Immature natural killer cell (primary cell): ENCODE measurements at regions not wholly inside any gene's neighbourhood (a gene's known extent, or its start where the extent isn't known, plus 50 kb on each side); places are given as distances from the start of the nearest gene placed in this dataset.
"Not testable (repeated sequence)": the region's sequence is repeated elsewhere in the genome, so short reads cannot be mapped to it uniquely, and the experiment has no call there.

Experiments used
- DNase-seq, 3 donors: peaks; one replicate each; pipeline ENCODE4 v3.0.0; 2022; ENCODE audit warnings: mixed read lengths in 1 of 3
- H3K27ac Mint-ChIP-seq, 6 donors: one replicate each; pipeline ENCODE4 v1.8.0; 2020; ENCODE audit warnings: mixed read lengths in 6 of 6, mild to moderate bottlenecking in 5 of 6, inconsistent platforms in 4 of 6, moderate library complexity in 3 of 6
- H3K27me3 Mint-ChIP-seq, 3 donors: one replicate each; pipeline ENCODE4 v1.8.0; 2020 to 2021; ENCODE audit warnings: low read depth in 3 of 3, mild to moderate bottlenecking in 3 of 3, mixed read lengths in 3 of 3, moderate library complexity in 3 of 3, inconsistent platforms in 1 of 3
- H3K36me3 Mint-ChIP-seq, 3 donors: one replicate each; pipeline ENCODE4 v1.8.0; 2020; ENCODE audit warnings: mixed read lengths in 3 of 3, inconsistent platforms in 2 of 3, mild to moderate bottlenecking in 2 of 3
- H3K4me1 Mint-ChIP-seq, 2 donors: one replicate each; pipeline ENCODE4 v1.8.0; 2020; ENCODE audit warnings: inconsistent platforms in 2 of 2, mild to moderate bottlenecking in 2 of 2, mixed read lengths in 2 of 2, moderate library complexity in 1 of 2
- H3K4me3 Mint-ChIP-seq, 5 donors: one replicate each; pipeline ENCODE4 v1.8.0; 2020; ENCODE audit warnings: mild to moderate bottlenecking in 5 of 5, mixed read lengths in 5 of 5, inconsistent platforms in 3 of 5, moderate library complexity in 3 of 5
- H3K9me3 Mint-ChIP-seq, 6 donors: one replicate each; pipeline ENCODE4 v1.8.0; 2020; ENCODE audit warnings: mild to moderate bottlenecking in 6 of 6, mixed read lengths in 6 of 6, inconsistent platforms in 4 of 6, moderate library complexity in 3 of 6

DNA sequence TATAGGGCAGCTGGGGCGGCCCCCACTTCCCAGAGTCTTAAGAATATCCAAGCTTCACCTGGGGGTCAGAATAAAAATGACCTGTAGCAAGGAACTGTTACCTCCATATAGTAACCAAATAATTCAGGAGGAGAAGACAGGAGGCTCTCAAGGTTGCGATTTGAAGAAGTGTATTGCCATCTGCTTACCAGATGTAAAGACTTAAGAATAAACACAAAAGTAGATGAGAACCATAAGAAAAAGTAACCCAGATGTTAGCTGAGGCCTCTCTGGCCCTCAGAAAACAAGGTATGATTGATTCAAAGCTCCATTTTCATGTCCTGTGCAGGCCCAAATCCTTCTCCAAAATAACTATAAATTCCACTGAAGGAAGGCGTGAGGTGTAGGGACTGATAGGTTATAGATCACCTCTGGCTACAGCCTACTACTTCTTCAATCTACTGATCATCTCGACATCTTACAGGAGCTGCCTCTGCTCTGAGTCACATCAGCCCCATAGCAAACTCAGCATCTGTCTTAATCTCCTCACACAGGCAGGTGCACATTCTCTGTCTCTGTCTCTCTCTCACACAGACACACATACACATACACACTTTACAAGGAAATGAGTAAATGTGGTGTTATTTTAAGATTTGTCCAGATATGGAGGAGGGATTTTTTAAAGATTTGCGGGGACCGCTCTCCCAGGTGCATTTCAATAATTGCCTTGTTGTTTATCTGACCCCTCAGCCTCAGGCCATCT lies 193.9 kb upstream of the EDNRA start:
- peaks cover 2 to 9% (median 6%) of the 10 kb centered on the region in 6 donors for H3K9me3 Mint-ChIP-seq
- H3K27me3 Mint-ChIP-seq = peaks cover 0 to 4% (median 0%) of the 10 kb centered on the region in 3 donors
- no peak for DNase-seq
- no peak overlapping the region for H3K27ac Mint-ChIP-seq
- no peak overlapping the region for H3K4me3 Mint-ChIP-seq
- no peaks in the 10 kb centered on the region for H3K36me3 Mint-ChIP-seq
- no peaks in the 10 kb centered on the region for H3K4me1 Mint-ChIP-seq

DNA sequence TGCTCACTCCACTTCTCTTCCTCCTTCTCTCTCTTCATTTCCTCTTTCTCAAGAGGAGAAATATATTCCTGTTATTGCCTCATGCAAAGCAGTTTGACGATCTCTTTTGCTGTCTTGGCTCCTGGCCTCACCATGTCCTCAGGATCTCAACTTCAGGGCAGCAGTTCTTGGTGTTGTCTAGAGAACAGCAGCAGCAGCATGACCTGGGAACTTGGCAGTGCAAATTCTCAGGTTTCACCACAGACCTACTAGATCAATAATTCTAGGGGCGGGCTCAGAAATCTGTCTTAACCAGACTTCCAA lies 193.4 kb upstream of the EDNRA start:
- H3K36me3 Mint-ChIP-seq = no peaks in the 10 kb centered on the region
- no peak for DNase-seq
- no peak overlapping the region for H3K27ac Mint-ChIP-seq
- no peaks in the 10 kb centered on the region for H3K4me1 Mint-ChIP-seq
- H3K27me3 Mint-ChIP-seq = peaks cover 0 to 4% (median 0%) of the 10 kb centered on the region in 3 donors
- H3K9me3 Mint-ChIP-seq = peaks cover 2 to 9% (median 6%) of the 10 kb centered on the region in 6 donors
- H3K4me3 Mint-ChIP-seq = no peak overlapping the region

DNA sequence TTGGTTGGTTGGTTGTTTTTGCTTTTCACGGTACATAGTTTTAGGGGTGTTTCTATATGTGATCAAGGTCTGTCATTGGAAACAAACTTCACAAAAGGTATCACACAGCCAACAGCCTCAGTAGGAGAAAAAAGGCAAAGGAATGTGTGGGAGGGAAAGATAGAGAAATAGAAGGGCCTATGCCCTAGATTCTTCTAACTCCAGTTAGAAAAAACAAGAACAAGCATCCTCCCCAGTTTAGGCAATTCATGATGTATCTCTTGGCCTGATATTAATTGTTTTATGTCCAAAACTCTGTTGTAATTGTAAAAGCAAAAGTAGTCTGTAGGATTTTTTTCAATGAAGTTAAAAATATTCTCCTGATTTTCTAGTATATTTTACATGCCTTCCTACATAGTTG lies 192.4 kb upstream of the EDNRA start:
- Mint-ChIP-seq H3K27me3 (peaks cover 0 to 4% (median 0%) of the 10 kb centered on the region in 3 donors), H3K9me3 (peaks cover 2 to 10% (median 6%) of the 10 kb centered on the region in 6 donors), H3K27ac (no peak overlapping the region), H3K4me3 (no peak overlapping the region), H3K36me3 (no peaks in the 10 kb centered on the region), H3K4me1 (no peaks in the 10 kb centered on the region)
- no peak for DNase-seq

DNA sequence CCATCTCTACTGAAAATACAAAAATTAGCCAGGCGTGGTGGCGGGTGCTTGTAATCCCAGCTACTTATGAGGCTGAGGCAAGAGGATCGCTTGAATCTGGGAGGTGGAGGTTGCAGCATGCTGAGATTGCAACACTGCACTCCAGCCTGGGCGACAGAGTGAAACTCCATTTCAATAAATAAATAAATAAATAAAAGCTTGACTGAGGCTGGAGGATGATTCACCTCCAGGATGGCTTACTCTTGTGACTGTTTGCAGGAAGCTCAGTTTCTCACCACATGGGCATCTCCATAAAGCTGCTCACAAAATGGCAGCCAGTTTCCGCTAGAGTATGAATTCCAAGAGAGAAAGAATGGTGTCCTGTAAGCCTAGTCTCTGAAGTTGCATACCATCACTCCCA lies 191.7 kb upstream of the EDNRA start:
- no peak overlapping the region for H3K4me3 Mint-ChIP-seq
- no peaks in the 10 kb centered on the region for H3K36me3 Mint-ChIP-seq
- no peak overlapping the region for H3K27ac Mint-ChIP-seq
- H3K4me1 Mint-ChIP-seq = no peaks in the 10 kb centered on the region
- no peak for DNase-seq
- peaks cover 0 to 4% (median 0%) of the 10 kb centered on the region in 3 donors for H3K27me3 Mint-ChIP-seq
- H3K9me3 Mint-ChIP-seq = peaks cover 2 to 16% (median 9%) of the 10 kb centered on the region in 6 donors

DNA sequence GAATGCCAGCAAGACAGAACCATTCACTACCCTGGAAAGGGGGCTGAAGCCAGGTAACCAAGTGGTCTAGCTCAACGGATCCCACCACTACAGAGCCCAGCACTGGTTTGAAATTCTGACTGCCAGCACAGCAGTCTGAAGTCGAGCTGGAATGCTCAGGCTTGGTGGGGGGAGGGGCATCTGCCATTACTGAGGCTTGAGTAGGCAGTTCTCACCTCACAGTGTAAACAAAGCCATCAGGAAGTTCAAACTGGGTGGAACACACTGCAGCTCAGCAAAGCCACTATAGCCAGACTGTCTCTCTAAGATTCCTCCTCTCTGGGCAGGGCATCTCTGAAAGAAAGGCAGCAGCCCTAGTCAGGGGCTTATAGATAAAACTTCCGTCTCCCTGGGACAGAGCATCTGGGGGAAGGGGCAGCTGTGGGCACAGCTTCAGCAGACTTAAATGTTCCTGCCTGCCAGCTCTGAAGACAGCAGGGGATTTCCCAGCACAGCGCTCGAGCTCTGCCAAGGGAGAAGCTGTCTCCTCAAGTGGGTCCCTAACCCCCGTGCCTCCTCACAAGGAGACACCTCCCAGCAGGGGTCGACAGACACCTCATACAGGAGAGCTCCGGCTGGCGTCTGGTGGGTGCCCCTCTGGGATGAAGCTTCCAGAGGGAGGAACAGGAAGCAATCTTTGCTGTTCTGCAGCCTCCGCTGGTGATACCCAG lies 188.1 kb upstream of the EDNRA start:
- not testable (repeated sequence) for H3K36me3 Mint-ChIP-seq, H3K4me3 Mint-ChIP-seq, H3K4me1 Mint-ChIP-seq, DNase-seq, H3K27me3 Mint-ChIP-seq, H3K27ac Mint-ChIP-seq
- peaks cover 0 to 25% (median 12%) of the 10 kb centered on the region in 6 donors for H3K9me3 Mint-ChIP-seq

DNA sequence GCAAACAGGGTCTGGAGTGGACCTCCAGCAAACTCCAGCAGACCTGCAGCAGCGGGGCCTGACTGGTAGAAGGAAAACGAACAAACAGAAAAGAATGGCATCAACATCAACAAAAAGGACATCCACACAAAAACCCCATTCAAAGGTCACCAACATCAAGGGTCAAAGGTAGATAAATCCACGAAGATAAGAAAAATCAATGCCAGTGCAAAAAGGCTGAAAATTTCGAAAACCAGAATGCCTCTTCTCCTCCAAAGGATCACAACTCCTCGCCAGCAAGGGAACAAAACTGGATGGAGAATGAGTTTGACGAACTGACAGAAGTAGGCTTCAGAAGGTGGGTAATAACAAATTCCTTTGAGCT lies 187.6 kb upstream of the EDNRA start:
- DNase-seq, H3K36me3 Mint-ChIP-seq, H3K4me3 Mint-ChIP-seq, H3K27ac Mint-ChIP-seq, H3K4me1 Mint-ChIP-seq, H3K27me3 Mint-ChIP-seq: not testable (repeated sequence)
- H3K9me3 Mint-ChIP-seq = peaks cover 0 to 25% (median 12%) of the 10 kb centered on the region in 6 donors

DNA sequence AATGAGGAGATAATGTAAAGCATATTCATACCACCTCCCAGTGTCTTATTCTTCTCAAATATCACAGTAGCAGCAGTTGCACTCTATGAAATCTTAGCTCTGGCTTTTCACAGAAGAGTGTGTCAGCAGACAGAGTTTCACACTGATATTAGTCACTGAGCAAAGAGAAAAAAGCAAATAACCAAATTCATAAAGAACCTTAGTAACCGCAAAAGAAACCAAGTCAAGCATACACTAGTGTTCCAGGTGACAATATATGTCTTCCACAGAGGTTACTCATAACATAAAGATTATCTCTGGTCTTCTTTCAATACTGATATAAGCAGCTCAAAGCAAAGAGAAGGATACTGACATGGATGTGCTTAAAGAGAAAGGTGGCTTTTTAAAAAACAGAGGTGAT lies 181.7 kb upstream of the EDNRA start:
- Mint-ChIP-seq H3K9me3 (peaks cover 0 to 15% (median 8%) of the 10 kb centered on the region in 6 donors), H3K27ac (no peak overlapping the region), H3K36me3 (no peaks in the 10 kb centered on the region), H3K4me1 (no peaks in the 10 kb centered on the region), H3K4me3 (no peak overlapping the region), H3K27me3 (peaks cover 0 to 4% (median 2%) of the 10 kb centered on the region in 3 donors)
- DNase-seq = no peak

DNA sequence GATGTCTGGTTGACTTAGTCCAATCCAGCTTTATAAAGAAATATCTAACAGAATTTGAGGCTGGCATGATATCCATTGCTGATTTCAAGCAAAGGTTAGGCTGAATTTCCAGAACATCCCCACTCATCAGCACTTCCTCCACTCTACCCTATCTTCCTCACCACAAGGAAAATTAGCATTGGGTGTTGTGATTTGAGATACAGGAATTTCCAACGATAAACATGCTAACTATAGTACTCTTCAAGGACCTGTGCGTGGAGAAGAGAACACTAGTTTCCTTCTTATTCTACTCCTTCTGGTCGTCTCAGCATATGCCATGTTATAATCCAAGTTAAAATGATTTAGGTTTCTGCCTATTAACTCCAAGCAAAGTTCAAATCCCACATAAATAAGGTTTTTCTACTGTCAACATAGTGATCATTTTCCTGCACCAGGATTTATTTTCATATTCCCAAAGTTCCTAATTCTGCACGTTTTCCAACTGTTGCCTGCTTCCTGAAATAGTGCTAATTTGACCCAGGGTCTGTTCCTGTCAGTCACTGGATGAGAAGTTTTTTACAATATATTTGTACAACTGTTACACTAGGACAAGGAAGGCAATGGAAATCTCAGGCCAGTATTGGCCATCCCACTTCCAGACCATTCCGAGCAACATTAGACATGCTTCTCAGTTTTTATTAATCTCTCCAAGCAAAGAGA lies 177.6 kb upstream of the EDNRA start:
- H3K27me3 Mint-ChIP-seq = no peaks in the 10 kb centered on the region
- no peak overlapping the region for H3K4me3 Mint-ChIP-seq
- H3K36me3 Mint-ChIP-seq = no peaks in the 10 kb centered on the region
- peaks cover 0 to 7% (median 2%) of the 10 kb centered on the region in 6 donors for H3K9me3 Mint-ChIP-seq
- no peak overlapping the region for H3K27ac Mint-ChIP-seq
- no peaks in the 10 kb centered on the region for H3K4me1 Mint-ChIP-seq
- DNase-seq = no peak

DNA sequence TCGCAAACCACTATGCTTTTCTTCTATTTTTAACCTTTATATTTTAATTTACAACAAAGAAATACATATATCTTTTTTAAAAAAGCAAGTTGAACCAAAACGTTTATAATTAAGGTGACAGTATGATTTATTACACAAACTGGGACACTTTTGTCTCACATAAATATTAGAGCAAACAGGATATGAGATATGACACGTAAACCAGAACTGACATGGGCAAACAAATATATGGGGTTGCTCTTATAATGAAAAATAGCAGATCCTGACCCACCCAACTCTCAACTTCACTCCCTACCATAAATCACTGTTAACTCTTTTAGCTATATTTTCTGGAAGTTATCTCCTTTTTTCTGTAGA lies 177.0 kb upstream of the EDNRA start:
- Mint-ChIP-seq H3K36me3 (no peaks in the 10 kb centered on the region), H3K27me3 (no peaks in the 10 kb centered on the region), H3K4me1 (no peaks in the 10 kb centered on the region), H3K27ac (no peak overlapping the region), H3K9me3 (peaks cover 0 to 7% (median 2%) of the 10 kb centered on the region in 6 donors), H3K4me3 (no peak overlapping the region)
- DNase-seq = no peak

DNA sequence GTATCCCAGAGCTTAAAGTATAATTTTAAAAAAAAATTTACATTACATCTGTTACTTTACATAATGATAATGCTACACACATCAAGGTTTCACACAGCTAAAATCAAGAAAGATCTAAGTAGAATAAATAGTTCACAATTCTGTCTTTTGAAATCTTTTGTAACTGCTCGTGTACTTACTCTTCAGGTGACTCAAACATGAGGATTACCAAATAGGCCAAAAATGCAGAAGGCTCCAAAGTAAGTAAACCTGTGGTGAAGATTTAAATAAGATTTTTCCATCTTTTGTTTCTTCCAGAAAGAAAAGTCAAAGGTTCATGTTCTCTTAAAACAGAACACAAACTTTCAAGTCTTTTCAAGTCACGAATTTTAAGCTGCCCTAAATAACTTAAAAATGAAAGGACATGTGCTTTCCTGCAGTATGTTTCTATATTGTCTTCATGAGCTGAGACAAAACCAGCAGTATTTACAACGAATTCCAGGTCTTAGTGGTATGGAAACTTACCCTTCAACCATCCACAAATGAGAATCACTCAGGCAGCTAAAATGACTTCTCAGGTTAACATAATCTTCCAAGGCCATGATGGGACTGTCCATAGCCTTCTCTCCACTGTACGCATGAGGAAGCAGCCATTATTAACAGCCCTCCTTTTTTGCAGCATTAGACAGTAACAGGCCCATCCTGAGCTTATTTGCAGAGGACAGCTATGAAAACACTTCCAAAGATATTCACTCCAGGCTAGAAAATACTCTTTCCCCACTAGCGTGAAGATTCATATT lies 172.8 kb upstream of the EDNRA start:
- Mint-ChIP-seq H3K9me3 (peaks cover 0 to 7% (median 5%) of the 10 kb centered on the region in 6 donors), H3K27ac (no peak overlapping the region), H3K4me3 (no peak overlapping the region), H3K4me1 (no peaks in the 10 kb centered on the region), H3K27me3 (no peaks in the 10 kb centered on the region), H3K36me3 (no peaks in the 10 kb centered on the region)
- DNase-seq = no peak

DNA sequence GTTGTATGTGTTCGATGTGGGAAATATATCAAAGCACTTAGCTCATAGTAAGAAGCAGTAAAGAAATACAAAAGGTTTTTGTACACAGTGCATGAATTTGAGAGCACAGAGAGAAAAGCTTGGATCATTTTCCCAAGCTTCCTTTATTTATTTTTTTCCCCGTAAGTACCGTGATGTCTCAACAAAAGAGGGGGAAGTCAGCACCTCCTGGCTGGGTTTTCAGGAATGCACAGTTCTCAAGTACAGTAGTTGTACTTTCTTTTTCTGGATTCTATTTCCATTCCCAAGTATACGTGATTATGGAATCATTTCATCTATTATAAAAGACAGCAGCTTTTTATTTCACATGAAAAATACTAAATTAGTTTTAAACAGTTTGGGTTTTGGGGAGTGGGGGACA lies 171.5 kb upstream of the EDNRA start:
- DNase-seq = no peak
- no peaks in the 10 kb centered on the region for H3K4me1 Mint-ChIP-seq
- H3K36me3 Mint-ChIP-seq = no peaks in the 10 kb centered on the region
- no peak overlapping the region for H3K4me3 Mint-ChIP-seq
- H3K27ac Mint-ChIP-seq = no peak overlapping the region
- no peaks in the 10 kb centered on the region for H3K27me3 Mint-ChIP-seq
- H3K9me3 Mint-ChIP-seq = peaks cover 0 to 7% (median 5%) of the 10 kb centered on the region in 6 donors

DNA sequence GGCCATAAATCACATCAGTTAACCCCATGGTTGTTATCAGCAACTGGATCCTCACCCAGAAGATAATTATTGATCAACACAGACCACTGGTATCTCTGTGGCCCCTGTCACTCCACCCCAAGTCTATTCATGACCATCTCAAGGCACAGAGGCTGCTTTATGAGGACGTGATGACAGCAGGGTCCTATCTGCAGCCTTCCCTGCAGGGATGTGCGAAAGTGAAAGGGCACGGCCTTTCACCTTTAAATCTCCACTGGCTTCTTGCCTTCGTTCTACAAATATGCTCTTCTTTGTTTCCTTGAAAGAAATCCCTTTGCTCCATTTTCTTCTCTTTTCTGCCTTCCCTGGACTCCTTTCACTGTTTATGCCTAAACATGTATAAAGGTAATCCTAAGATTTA lies 170.6 kb upstream of the EDNRA start:
- H3K9me3 Mint-ChIP-seq = peaks cover 0 to 7% (median 3%) of the 10 kb centered on the region in 6 donors
- H3K4me1 Mint-ChIP-seq = no peaks in the 10 kb centered on the region
- no peaks in the 10 kb centered on the region for H3K27me3 Mint-ChIP-seq
- H3K27ac Mint-ChIP-seq = no peak overlapping the region
- no peak overlapping the region for H3K4me3 Mint-ChIP-seq
- no peaks in the 10 kb centered on the region for H3K36me3 Mint-ChIP-seq
- DNase-seq = no peak

DNA sequence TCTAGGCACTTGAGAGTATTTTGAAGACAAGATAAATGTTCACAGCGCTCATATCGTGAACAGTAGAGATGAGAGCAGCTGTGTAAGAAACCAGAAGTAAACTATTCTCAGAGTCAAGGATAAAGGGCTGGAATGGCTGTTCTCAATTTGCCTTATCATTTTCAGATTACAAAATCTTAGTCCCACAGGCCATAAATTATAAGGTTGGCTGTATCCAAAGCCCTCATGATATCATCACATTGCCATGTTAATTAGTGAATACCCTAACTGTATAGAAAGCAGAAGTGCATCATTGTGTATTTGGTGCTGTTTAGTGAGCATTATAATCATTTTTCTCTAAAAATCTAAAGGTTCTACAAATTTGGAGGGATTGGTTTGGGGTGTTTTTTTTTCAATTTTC lies 168.9 kb upstream of the EDNRA start:
- no peak for DNase-seq
- no peak overlapping the region for H3K4me3 Mint-ChIP-seq
- H3K36me3 Mint-ChIP-seq = no peaks in the 10 kb centered on the region

More for the DNA sequence above, 168.9 kb upstream of the EDNRA start:
- H3K27me3 Mint-ChIP-seq = no peaks in the 10 kb centered on the region
- no peaks in the 10 kb centered on the region for H3K4me1 Mint-ChIP-seq
- H3K27ac Mint-ChIP-seq = no peak overlapping the region
- peaks cover 0 to 8% (median 2%) of the 10 kb centered on the region in 6 donors for H3K9me3 Mint-ChIP-seq
